ENCODE measurements at regions not wholly inside any gene's neighbourhood (a gene's known extent, or its start where the extent isn't known, plus 50 kb on each side); places are given as distances from the start of the nearest gene placed in this dataset.
"Not testable (repeated sequence)": the region's sequence is repeated elsewhere in the genome, so short reads cannot be mapped to it uniquely, and the experiment has no call there.

DNA sequence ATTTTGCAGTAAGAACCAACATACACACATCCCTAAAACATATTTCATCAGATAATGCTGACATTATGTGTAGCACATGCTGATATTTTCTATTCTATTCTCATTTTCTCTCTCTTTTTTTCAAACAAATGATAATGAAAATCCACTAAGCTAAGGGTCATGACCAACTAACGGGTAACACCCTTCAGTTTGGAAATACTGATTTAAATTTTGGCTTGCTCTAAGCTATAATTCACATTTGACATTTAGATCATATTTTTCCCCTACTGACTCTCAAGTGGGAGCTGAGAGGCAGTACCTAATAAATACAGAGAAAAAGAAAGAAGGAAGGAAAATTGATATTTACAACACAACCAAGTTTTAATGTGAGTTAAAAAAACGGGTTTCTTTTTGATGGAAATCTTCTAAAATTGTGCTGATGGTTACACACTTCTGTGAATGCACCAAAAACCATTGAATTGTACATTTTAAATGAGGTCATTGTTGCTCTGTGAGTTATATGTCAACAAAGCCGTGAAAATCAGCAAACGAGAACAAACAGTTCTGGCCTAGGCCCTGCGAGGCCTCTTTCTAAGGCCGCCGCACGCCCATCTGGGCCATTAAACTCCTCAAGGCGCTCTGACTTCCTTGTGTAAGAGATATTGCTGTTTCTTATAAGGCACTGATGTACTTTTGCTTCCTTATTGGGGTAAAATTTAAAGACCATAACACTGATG is 124.2 kb downstream of the GALR1 start:
- DNase-seq (ENCODE audit: low read depth), result no peak

- no peak for DNase-seq (ENCODE audit: low read depth)
Measured at GRCh38 chr18:77374446-77374805, 124.8 kb downstream of the GALR1 start.

GRCh38 chr18:77376043-77376732 is 126.5 kb downstream of the GALR1 start:
- no peak for DNase-seq (ENCODE audit: low read depth)

GRCh38 chr18:77376733-77377094 is 127.1 kb downstream of the GALR1 start:
- no peak for DNase-seq (ENCODE audit: low read depth)

- no peak for DNase-seq (ENCODE audit: low read depth)
Measured at GRCh38 chr18:77377813-77378212, 128.2 kb downstream of the GALR1 start.

- DNase-seq (ENCODE audit: low read depth), result no peak
Measured at GRCh38 chr18:77379976-77380509, 130.4 kb downstream of the GALR1 start.

- no peak for DNase-seq (ENCODE audit: low read depth)
Measured at GRCh38 chr18:77380695-77381094, 131.0 kb downstream of the GALR1 start.

- no peak for DNase-seq (ENCODE audit: low read depth)
Measured at GRCh38 chr18:77392321-77392720, 142.7 kb downstream of the GALR1 start.

DNA sequence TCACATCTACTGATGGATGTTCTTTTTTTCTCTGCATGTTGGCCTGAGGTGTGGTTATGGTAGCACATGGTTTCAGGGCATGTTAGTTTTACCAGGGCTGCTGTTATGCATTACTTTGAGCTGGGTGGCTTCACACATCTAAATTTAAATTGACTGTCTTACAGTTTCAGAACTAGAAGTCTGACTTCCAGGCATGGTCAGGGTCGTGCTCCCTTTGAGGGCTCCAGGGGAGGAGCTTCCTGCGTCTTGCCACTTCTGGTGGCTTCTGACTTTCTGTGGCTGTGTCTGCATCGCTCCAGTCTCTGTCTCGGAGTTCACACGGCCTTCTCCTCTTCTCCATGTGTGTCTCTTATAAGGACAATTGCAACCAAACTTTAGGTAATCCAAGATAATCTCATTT is 143.9 kb downstream of the GALR1 start:
- DNase-seq (ENCODE audit: low read depth), result no peak

DNA sequence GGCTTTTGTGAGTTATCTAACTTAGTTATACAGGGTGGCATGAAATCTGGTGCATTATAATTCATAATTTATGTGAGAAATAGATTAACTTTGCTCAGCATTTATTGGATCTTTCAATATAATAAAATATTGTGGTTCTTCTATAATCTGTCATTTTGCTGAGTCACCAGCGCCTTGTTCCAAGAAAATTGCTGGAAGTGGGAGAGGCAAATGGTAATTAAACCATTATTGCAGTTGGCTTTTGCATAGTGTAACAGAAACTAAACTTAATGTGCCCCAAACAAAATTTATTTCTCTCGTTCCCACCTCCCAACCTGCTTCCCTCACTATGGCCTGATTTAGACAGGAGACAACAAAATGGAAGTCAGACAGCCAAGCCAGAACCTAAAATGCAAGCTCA is 146.3 kb downstream of the GALR1 start:
- DNase-seq (ENCODE audit: low read depth), result no peak

- DNase-seq (ENCODE audit: low read depth), result no peak
Measured at GRCh38 chr18:77397056-77397455, 147.4 kb downstream of the GALR1 start.

DNA sequence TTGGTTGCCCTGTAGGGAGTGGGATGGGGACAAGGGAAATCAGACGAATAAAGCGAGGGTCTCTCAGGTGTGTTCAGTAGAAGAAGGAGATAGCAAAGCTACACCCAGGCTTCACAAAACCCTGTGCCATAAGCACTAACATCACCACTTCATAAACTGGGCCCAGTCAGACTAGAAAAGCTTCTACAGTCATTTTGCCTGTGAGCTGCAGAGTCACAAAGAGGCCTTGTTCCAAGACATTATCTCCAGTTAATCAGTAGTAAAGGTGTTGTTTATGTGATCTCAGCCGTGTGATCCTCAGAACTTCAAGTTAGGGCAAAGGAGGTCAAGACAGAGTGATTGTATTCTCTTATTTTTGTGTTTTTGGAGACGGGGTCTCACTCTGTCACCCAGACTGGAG is 148.0 kb downstream of the GALR1 start:
- DNase-seq (ENCODE audit: low read depth), result no peak

DNA sequence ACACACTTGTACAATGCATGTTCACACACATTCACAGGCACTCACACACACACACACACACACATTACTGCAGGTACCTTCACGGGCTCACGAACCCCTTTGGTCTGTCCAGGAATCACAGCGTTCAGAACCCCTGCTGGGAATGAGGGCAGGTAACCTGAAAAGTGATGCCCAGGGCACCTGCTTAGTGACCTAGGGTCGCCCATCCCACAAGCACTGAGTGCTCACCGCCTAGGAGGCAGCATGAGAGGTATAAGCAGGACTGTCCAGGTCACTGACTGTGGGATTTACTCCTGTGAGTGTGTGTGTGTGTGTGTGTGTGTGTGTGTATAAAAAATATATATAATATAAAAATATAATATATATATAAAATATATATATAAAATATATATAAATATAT is 150.9 kb downstream of the GALR1 start:
- no peak for DNase-seq (ENCODE audit: low read depth)

GRCh38 chr18:77401173-77401572 is 151.5 kb downstream of the GALR1 start:
- no peak for DNase-seq (ENCODE audit: low read depth)

- no peak for DNase-seq (ENCODE audit: low read depth)
Measured at GRCh38 chr18:77403969-77404535, 154.4 kb downstream of the GALR1 start.

DNA sequence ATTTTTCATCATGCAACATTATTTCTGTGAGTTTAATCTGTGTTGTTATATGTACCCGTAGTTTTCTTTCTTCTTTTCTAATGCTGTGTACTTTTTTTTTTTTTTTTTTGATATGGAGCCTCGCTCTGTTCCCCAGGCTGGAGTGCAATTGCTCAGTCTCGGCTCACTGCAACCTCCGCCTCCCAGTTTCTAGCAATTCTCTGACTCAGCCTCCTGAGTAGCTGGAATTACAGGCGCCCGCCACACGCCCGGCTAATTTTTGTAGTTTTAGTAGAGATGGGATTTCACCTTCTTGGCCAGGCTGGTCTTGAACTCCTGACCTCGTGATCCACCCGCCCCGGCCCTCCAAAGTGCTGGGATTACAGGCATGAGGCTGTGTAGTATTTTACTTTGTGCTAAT is 155.4 kb downstream of the GALR1 start:
- DNase-seq (ENCODE audit: low read depth), result no peak

- DNase-seq (ENCODE audit: low read depth), result no peak
Measured at GRCh38 chr18:77407733-77408132, 158.1 kb downstream of the GALR1 start.

GRCh38 chr18:77421546-77421945 is 171.9 kb downstream of the GALR1 start:
- not testable (repeated sequence) for DNase-seq (ENCODE audit: low read depth)

GRCh38 chr18:77422974-77423867 is 173.6 kb downstream of the GALR1 start:
- DNase-seq (ENCODE audit: low read depth), result no peak

GRCh38 chr18:77433076-77433475 is 183.4 kb downstream of the GALR1 start:
- DNase-seq (ENCODE audit: low read depth), result no peak

DNA sequence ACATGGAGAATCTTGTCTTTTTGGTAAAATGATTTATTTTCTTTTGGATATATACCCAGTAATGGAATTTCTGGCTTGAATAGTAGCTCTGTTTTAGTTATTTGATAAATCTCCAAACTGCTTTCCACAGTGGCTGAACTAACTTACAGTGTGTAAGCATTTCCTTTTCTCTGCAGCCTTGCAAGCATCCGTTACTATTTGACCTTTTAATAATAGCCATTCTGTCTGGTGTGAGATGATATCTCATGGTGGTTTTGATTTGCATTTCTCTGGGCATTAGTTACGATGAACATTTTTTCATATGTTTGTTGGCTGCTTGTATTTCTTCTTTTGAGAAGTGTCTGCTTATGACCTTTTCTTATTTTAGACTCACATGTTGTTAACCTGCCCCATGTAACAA is 190.2 kb downstream of the GALR1 start:
- no peak for DNase-seq (ENCODE audit: low read depth)

DNA sequence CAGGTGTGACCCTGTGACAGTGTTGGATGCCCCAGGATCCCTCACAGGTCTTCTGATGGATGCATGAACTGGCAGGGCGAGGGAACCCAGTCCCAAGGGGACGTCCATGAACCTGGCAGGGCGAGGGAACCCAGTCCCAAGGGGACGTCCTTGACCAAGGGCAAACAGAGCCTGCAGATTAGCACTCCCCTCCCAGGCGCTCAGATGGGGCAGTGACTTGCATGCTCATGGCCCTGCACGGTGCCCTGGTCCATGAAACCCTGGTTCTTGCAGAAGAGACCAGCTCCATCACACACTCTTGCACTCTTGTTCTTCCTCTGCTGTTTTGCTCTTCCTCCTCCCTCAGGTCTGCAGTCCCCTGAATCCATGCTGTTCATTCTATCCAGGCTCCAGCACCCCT is 192.7 kb downstream of the GALR1 start:
- DNase-seq (ENCODE audit: low read depth), result no peak
